Mesodermal cell (in vitro differentiated cells): ENCODE measurements at regions not wholly inside any gene's neighbourhood (a gene's known extent, or its start where the extent isn't known, plus 50 kb on each side); places are given as distances from the start of the nearest gene placed in this dataset.

ENCODE experiments used
- H3K27ac ChIP-seq: 2 replicates; pipeline ENCODE4 v1.7.0; 2013; ENCODE audit warnings: mild to moderate bottlenecking, low read depth, low read length, moderate library complexity; ENCODE audit not compliant: severe bottlenecking
- H3K36me3 ChIP-seq: 2 replicates; pipeline ENCODE4 v1.7.1; 2013; ENCODE audit warnings: mild to moderate bottlenecking, low read length, moderate library complexity; ENCODE audit not compliant: control insufficient read depth, insufficient read depth
- H3K4me1 ChIP-seq: one replicate; pipeline ENCODE4 v1.7.1; 2013; ENCODE audit warnings: mild to moderate bottlenecking, low read length; ENCODE audit not compliant: insufficient read depth, control insufficient read depth, poor library complexity, severe bottlenecking
- H3K4me3 ChIP-seq: 2 replicates; pipeline ENCODE4 v1.7.0; 2013; ENCODE audit warnings: low read length, control low read depth, mild to moderate bottlenecking; ENCODE audit not compliant: insufficient read depth, poor library complexity, severe bottlenecking; ENCODE audit errors: extremely low read depth
- H3K9me3 ChIP-seq: 2 replicates; pipeline ENCODE4 v1.7.1; 2013; ENCODE audit warnings: mild to moderate bottlenecking, low read length, moderate library complexity; ENCODE audit not compliant: control insufficient read depth
- WGBS, 2 experiments: methylation state at CpG; one replicate each; pipeline ENCODE4 v1.1.5; 2013; ENCODE audit warnings: missing lambda C conversion rate in 2 of 2; ENCODE audit not compliant: insufficient coverage in 2 of 2; 5-methylcytosine and 5-hydroxymethylcytosine counted together

- Histone ChIP-seq H3K36me3 (no peaks in the 10 kb centered on the region), H3K27ac (no peak overlapping the region), H3K9me3 (peaks cover 8% of the 10 kb centered on the region), H3K4me1 (no peaks in the 10 kb centered on the region), H3K4me3 (no peak overlapping the region)
These were observed 312.9 kb upstream of the SLITRK5 start for GRCh38 chr13:87358319-87358718.

DNA sequence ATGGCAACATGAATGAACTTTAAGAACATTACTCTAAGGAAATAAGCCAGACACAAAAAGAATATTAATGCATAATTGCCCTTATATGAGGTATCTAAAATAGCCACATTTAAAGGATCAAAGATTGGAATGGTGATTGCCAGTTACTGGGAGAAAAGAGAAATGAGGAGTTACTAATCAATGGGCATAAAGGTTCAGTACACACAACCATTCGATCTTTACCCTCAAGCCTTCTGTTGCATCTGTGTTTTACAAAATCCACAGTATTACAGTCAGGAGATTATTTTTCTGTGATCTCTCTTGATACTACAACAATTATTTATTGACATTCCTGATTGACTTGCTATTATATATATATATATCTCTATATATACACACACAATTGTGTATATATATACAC lies 310.0 kb upstream of the SLITRK5 start:
- H3K4me1 ChIP-seq: no peaks in the 10 kb centered on the region
- H3K9me3 ChIP-seq: no peaks in the 10 kb centered on the region
- no peak overlapping the region for H3K4me3 ChIP-seq
- no CpG with 5 or more reads among the region's 1 CpG for WGBS, 2 experiments
- no peaks in the 10 kb centered on the region for H3K36me3 ChIP-seq
- H3K27ac ChIP-seq: no peak overlapping the region

- Histone ChIP-seq H3K36me3 (no peaks in the 10 kb centered on the region), H3K4me1 (no peaks in the 10 kb centered on the region), H3K4me3 (no peak overlapping the region), H3K9me3 (peaks cover 4% of the 10 kb centered on the region), H3K27ac (no peak overlapping the region)
- WGBS, 2 experiments: 100% methylated on average over 1 of the region's 2 CpGs; no CpG with 5 or more reads in 1 of the 2 experiments
These were observed 302.5 kb upstream of the SLITRK5 start for GRCh38 chr13:87368639-87369038.

DNA sequence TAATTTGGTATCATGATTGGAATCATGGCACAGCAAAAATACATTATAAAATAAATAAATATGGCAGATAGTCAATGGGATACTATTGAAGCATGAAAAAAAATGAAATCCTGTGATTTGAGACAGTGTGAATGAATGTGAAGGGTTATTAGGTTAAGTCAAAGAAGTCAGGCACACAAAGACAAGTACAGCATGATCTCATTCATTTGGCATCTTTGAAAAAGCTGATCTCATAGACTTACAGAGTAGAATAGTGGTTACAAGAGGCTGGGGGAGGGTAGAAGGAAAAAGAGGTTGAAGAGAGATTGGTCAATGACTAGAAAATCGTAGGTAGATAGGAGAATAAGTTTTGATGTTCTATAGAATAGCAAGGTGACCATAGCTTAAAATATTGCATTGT lies 295.1 kb upstream of the SLITRK5 start:
- Histone ChIP-seq H3K4me1 (no peaks in the 10 kb centered on the region), H3K4me3 (no peak overlapping the region), H3K9me3 (no peaks in the 10 kb centered on the region), H3K27ac (no peak overlapping the region), H3K36me3 (no peaks in the 10 kb centered on the region)
- WGBS, 2 experiments: 83 to 100% methylated on average over 1 of the region's 1 CpG

- H3K4me1 ChIP-seq: no peaks in the 10 kb centered on the region
- WGBS, 2 experiments: 100% methylated on average over 3 of the region's 3 CpGs; no CpG with 5 or more reads in 1 of the 2 experiments
These were observed 287.1 kb upstream of the SLITRK5 start for GRCh38 chr13:87384099-87384498.

DNA sequence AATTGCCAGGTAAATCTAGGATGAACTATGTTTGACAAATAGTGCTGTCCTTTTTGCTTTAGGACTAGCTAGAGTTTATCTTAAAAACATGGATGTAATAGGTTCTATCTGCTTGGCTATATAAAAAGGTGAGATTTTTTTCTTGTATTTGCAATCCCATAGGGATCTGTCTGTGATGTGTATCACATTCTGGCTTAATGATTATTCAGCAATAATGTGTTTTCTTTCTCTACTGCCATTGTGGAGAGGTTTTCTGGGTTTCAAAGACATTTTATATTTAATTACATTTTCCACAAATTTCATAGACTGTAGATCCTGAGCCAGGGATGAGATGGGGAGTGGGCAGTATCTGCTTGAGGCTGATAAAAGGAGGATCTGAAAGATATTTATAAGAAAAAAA lies 277.8 kb upstream of the SLITRK5 start:
- H3K4me1 ChIP-seq: no peaks in the 10 kb centered on the region
- H3K27ac ChIP-seq: no peak overlapping the region
- H3K9me3 ChIP-seq: no peaks in the 10 kb centered on the region
- H3K36me3 ChIP-seq: no peaks in the 10 kb centered on the region
- H3K4me3 ChIP-seq: no peak overlapping the region

More at GRCh38 chr13:87384099-87384498, 287.1 kb upstream of the SLITRK5 start:
- Histone ChIP-seq H3K9me3 (no peaks in the 10 kb centered on the region), H3K36me3 (no peaks in the 10 kb centered on the region), H3K4me3 (no peak overlapping the region), H3K27ac (no peak overlapping the region)

GRCh38 chr13:87398047-87398446 lies 273.1 kb upstream of the SLITRK5 start:
- no peaks in the 10 kb centered on the region for H3K4me1 ChIP-seq
- no peaks in the 10 kb centered on the region for H3K36me3 ChIP-seq
- WGBS, 2 experiments: no CpG with 5 or more reads among the region's 3 CpGs
- H3K4me3 ChIP-seq: no peak overlapping the region
- no peaks in the 10 kb centered on the region for H3K9me3 ChIP-seq
- H3K27ac ChIP-seq: no peak overlapping the region

- H3K4me1 ChIP-seq: no peaks in the 10 kb centered on the region
- 60 to 100% methylated on average over 1 of the region's 4 CpGs for WGBS, 2 experiments
- no peak overlapping the region for H3K27ac ChIP-seq
- no peaks in the 10 kb centered on the region for H3K9me3 ChIP-seq
- no peak overlapping the region for H3K4me3 ChIP-seq
- no peaks in the 10 kb centered on the region for H3K36me3 ChIP-seq
These were observed 267.3 kb upstream of the SLITRK5 start for GRCh38 chr13:87403748-87404432.

GRCh38 chr13:87426742-87427141 lies 244.4 kb upstream of the SLITRK5 start:
- Histone ChIP-seq H3K4me1 (no peaks in the 10 kb centered on the region), H3K4me3 (no peak overlapping the region), H3K36me3 (no peaks in the 10 kb centered on the region), H3K9me3 (no peaks in the 10 kb centered on the region), H3K27ac (no peak overlapping the region)

- no peak overlapping the region for H3K4me3 ChIP-seq
- H3K9me3 ChIP-seq: no peaks in the 10 kb centered on the region
- H3K27ac ChIP-seq: no peak overlapping the region
- 77 to 100% methylated on average over 1 to 2 of the region's 2 CpGs for WGBS, 2 experiments
- H3K4me1 ChIP-seq: no peaks in the 10 kb centered on the region
- H3K36me3 ChIP-seq: no peaks in the 10 kb centered on the region
These were observed 227.0 kb upstream of the SLITRK5 start for GRCh38 chr13:87444135-87444534.

DNA sequence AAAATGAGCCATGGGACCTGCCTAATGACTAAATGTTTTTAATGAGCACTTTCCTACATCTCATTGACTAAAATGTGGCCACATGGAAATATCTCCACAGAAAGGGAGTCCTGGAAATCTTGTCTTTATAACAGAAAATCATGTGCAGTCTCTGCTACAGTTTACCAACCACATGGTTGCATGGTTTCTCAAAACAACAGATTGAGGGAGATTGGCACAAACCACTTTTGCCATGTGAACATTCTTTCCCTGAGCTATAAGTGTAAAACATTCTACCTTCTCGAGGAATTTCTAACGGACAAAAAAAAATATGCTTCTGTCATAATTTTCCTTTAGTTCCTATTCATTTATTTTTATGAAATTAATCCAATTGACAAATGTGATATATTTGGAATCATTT lies 218.9 kb upstream of the SLITRK5 start:
- Histone ChIP-seq H3K4me1 (no peaks in the 10 kb centered on the region), H3K9me3 (no peaks in the 10 kb centered on the region), H3K36me3 (no peaks in the 10 kb centered on the region), H3K27ac (no peak overlapping the region), H3K4me3 (no peak overlapping the region)
- no CpG with 5 or more reads among the region's 2 CpGs for WGBS, 2 experiments
